HepG2 (cell line): ENCODE measurements at regions not wholly inside any gene's neighbourhood (a gene's known extent, or its start where the extent isn't known, plus 50 kb on each side); places are given as distances from the start of the nearest gene placed in this dataset.

ENCODE experiments used
- LRRFIP1 ChIP-seq: sonication (generic); formaldehyde crosslinking; conservative IDR thresholded peaks from 2 replicates; pipeline ENCODE4 v1.4.0; 2020; ENCODE audit warnings: missing genetic modification reagents
- NR2F1 ChIP-seq, 2 experiments: fragments of 450-650 bp in 1 of 2; formaldehyde crosslinking in 1 of 2; IDR thresholded peaks; 2 replicates each; pipeline versions ENCODE4 v1.5.0 to v1.6.1; 2016 to 2020; ENCODE audit warnings: mild to moderate bottlenecking in 1 of 2, missing compliant biosample characterization in 1 of 2, missing genetic modification reagents in 1 of 2, moderate library complexity in 1 of 2
- TFDP2 ChIP-seq: sonication (generic); formaldehyde crosslinking; IDR thresholded peaks from 2 replicates; pipeline ENCODE4 v1.4.0; 2020; ENCODE audit warnings: missing genetic modification reagents
- THAP7 ChIP-seq: sonication (generic); formaldehyde crosslinking; IDR thresholded peaks from 2 replicates; pipeline ENCODE4 v1.8.1; 2023; ENCODE audit warnings: mild to moderate bottlenecking, missing genetic modification reagents
- TIGD3 ChIP-seq: sonication (generic); formaldehyde crosslinking; IDR thresholded peaks from 2 replicates; pipeline ENCODE4 v1.5.1; 2020; ENCODE audit warnings: mild to moderate bottlenecking, missing genetic modification reagents, borderline replicate concordance
- ZHX1 ChIP-seq: sonication (generic); formaldehyde crosslinking; IDR thresholded peaks from 2 replicates; pipeline ENCODE4 v1.8.1; 2022; ENCODE audit warnings: low read depth, mild to moderate bottlenecking, missing genetic modification reagents
- ZNF260 ChIP-seq: sonication (generic); formaldehyde crosslinking; IDR thresholded peaks from 2 replicates; pipeline ENCODE4 v1.4.0; 2020; ENCODE audit warnings: missing genetic modification reagents, low read depth, mild to moderate bottlenecking, borderline replicate concordance
- ZNF543 ChIP-seq: sonication (generic); formaldehyde crosslinking; IDR thresholded peaks from 2 replicates; pipeline ENCODE4 v1.4.0; 2020; ENCODE audit warnings: mild to moderate bottlenecking, missing genetic modification reagents

- no peak for TF ChIP-seq THAP7
- TF ChIP-seq ZHX1 = no peak
- TF ChIP-seq TFDP2 (CRISPR knock-in tag) = no peak
- no peak for TF ChIP-seq ZNF260 (CRISPR knock-in tag)
- no peak for TF ChIP-seq TIGD3 (CRISPR knock-in tag)
- TF ChIP-seq ZNF543 (CRISPR knock-in tag) = no peak
- TF ChIP-seq NR2F1 (CRISPR knock-in tag; IDR thresholded peaks at IDR 0.05) = no peak
- TF ChIP-seq LRRFIP1 = no peak
Observed at GRCh38 chr6:12385316-12385715, 95.2 kb downstream of the EDN1 start (continued).
